Endodermal cell (in vitro differentiated cells): ENCODE measurements at regions not wholly inside any gene's neighbourhood (a gene's known extent, or its start where the extent isn't known, plus 50 kb on each side); places are given as distances from the start of the nearest gene placed in this dataset.

Experiments
- DNase-seq: peaks from one replicate; pipeline ENCODE4 v3.0.0-alpha.2; 2017
- H3K27ac ChIP-seq: 2 replicates; pipeline ENCODE4 v1.5.1; 2013; ENCODE audit warnings: mild to moderate bottlenecking, low read depth, low read length, moderate library complexity
- H3K27me3 ChIP-seq: 2 replicates; pipeline ENCODE4 v1.6.1; 2013; ENCODE audit warnings: mild to moderate bottlenecking, low read length, moderate library complexity; ENCODE audit not compliant: insufficient read depth, control insufficient read depth, poor library complexity, severe bottlenecking
- H3K36me3 ChIP-seq: 2 replicates; pipeline ENCODE4 v1.7.0; 2013; ENCODE audit warnings: mild to moderate bottlenecking, low read length, moderate library complexity; ENCODE audit not compliant: control insufficient read depth, insufficient read depth
- H3K4me1 ChIP-seq: one replicate; pipeline ENCODE4 v1.7.0; 2013; ENCODE audit warnings: low read length; ENCODE audit not compliant: control insufficient read depth, insufficient read depth
- H3K4me3 ChIP-seq: 2 replicates; pipeline ENCODE4 v1.5.1; 2013; ENCODE audit warnings: mild to moderate bottlenecking, low read length, moderate library complexity
- H3K9ac ChIP-seq: 2 replicates; pipeline ENCODE4 v1.6.1; 2013; ENCODE audit warnings: mild to moderate bottlenecking, low read length, moderate library complexity; ENCODE audit not compliant: poor library complexity, severe bottlenecking; ENCODE audit errors: extremely low read depth
- H3K9me3 ChIP-seq: 2 replicates; pipeline ENCODE4 v1.6.1; 2013; ENCODE audit warnings: mild to moderate bottlenecking, low read length, moderate library complexity; ENCODE audit not compliant: control insufficient read depth
- H3K27ac Mint-ChIP-seq: 2 replicates; pipeline ENCODE4 v1.8.0; 2020; ENCODE audit warnings: mixed read lengths
- H3K27me3 Mint-ChIP-seq: 2 replicates; pipeline ENCODE4 v1.8.0; 2021; ENCODE audit warnings: mild to moderate bottlenecking, mixed read lengths; ENCODE audit not compliant: insufficient read depth
- H3K36me3 Mint-ChIP-seq: 2 replicates; pipeline ENCODE4 v1.8.0; 2020; ENCODE audit warnings: low read depth, mixed read lengths
- H3K4me1 Mint-ChIP-seq: 2 replicates; pipeline ENCODE4 v1.8.0; 2020; ENCODE audit warnings: mixed read lengths
- H3K4me3 Mint-ChIP-seq: 2 replicates; pipeline ENCODE4 v1.8.0; 2020; ENCODE audit warnings: mild to moderate bottlenecking, moderate library complexity, mixed read lengths
- H3K9me3 Mint-ChIP-seq: 2 replicates; pipeline ENCODE4 v1.8.0; 2020; ENCODE audit warnings: mild to moderate bottlenecking, mixed read lengths
- WGBS, 2 experiments: methylation state at CpG; one replicate each; pipeline versions ENCODE4 v1.1.5 to v1.1.7; 2013; ENCODE audit warnings: missing lambda C conversion rate in 2 of 2, mixed read lengths in 1 of 2; ENCODE audit not compliant: insufficient coverage in 1 of 2, insufficient read length in 1 of 2; 5-methylcytosine and 5-hydroxymethylcytosine counted together
- TF ChIP-seq, protein P1 (sequence below): fragments of 200-600 bp; sonication (generic); conservative IDR thresholded peaks from 2 replicates; pipeline ENCODE4 v1.5.0; 2021; ENCODE audit warnings: antibody characterized with exemption, mild to moderate bottlenecking

DNA sequence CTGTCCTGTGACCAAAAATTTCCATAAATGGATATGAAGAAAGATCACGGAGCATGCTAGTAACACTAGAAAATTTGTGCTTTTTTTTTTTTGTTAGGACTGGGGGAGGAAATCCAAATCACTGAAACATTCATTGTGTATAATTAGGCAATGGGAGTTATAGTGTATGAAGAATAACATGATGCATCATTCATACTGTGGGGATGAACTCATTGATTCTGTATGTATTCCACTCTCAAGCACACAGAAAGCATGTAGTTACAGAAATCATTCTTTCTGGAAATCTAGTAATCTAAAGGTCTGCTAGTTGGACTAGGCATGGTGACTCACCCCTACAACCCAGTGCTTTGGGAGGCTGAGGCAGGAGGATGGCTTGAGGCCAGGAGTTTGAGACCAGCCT, 749.7 kb downstream of the DIAPH3 start:
- no peak overlapping the region for H3K27ac ChIP-seq
- Mint-ChIP-seq H3K4me1 (peaks cover 43% of the 10 kb centered on the region), H3K9me3 (peaks cover 14% of the 10 kb centered on the region)

DNA sequence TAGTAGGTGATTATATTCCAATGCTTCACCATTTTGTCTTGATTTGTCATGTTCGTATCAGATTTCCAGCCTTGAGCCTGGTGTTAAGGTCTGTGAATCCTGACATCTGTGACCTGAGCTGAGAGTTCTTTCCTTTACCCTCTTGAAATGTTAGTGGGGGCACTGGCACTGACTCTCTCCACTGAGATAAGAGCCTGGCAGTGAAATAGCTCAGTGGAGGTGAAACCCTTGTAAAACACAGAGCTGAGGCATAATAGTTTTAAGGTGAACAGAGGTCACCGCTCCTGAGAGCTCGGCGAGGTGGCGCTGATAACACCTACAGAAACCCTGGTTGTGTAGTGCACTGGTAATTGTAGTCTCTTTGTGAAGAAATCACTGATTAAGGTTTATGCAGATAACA, 748.2 kb downstream of the DIAPH3 start:
- no peak overlapping the region for H3K27ac ChIP-seq
- H3K36me3 Mint-ChIP-seq: peaks cover 9% of the 10 kb centered on the region
- H3K9me3 ChIP-seq: peaks cover 30% of the 10 kb centered on the region
- no peak overlapping the region for H3K4me3 ChIP-seq
- H3K27me3 Mint-ChIP-seq: no peaks in the 10 kb centered on the region
- no peak overlapping the region for H3K4me3 Mint-ChIP-seq
- H3K9ac ChIP-seq: no peak overlapping the region
- H3K27me3 ChIP-seq: no peaks in the 10 kb centered on the region
- H3K9me3 Mint-ChIP-seq: peaks cover 23% of the 10 kb centered on the region
- TF ChIP-seq, protein P1, sequence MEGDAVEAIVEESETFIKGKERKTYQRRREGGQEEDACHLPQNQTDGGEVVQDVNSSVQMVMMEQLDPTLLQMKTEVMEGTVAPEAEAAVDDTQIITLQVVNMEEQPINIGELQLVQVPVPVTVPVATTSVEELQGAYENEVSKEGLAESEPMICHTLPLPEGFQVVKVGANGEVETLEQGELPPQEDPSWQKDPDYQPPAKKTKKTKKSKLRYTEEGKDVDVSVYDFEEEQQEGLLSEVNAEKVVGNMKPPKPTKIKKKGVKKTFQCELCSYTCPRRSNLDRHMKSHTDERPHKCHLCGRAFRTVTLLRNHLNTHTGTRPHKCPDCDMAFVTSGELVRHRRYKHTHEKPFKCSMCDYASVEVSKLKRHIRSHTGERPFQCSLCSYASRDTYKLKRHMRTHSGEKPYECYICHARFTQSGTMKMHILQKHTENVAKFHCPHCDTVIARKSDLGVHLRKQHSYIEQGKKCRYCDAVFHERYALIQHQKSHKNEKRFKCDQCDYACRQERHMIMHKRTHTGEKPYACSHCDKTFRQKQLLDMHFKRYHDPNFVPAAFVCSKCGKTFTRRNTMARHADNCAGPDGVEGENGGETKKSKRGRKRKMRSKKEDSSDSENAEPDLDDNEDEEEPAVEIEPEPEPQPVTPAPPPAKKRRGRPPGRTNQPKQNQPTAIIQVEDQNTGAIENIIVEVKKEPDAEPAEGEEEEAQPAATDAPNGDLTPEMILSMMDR: no peak
- H3K36me3 ChIP-seq: no peaks in the 10 kb centered on the region
- no peak overlapping the region for H3K27ac Mint-ChIP-seq
- DNase-seq: no peak
- 95 to 96% methylated on average over 4 to 5 of the region's 5 CpGs for WGBS, 2 experiments
- H3K4me1 ChIP-seq: peaks cover 3% of the 10 kb centered on the region
- peaks cover 30% of the 10 kb centered on the region for H3K4me1 Mint-ChIP-seq

More for the DNA sequence above, 749.7 kb downstream of the DIAPH3 start:
- H3K27me3 ChIP-seq: no peaks in the 10 kb centered on the region
- 96 to 100% methylated on average over 1 of the region's 1 CpG for WGBS, 2 experiments
- H3K4me3 ChIP-seq: no peak overlapping the region
- peaks cover 16% of the 10 kb centered on the region for H3K9me3 ChIP-seq
- H3K4me1 ChIP-seq: peaks cover 3% of the 10 kb centered on the region
- no peaks in the 10 kb centered on the region for H3K27me3 Mint-ChIP-seq
- peaks cover 7% of the 10 kb centered on the region for H3K36me3 Mint-ChIP-seq
- H3K9ac ChIP-seq: no peak overlapping the region
- H3K27ac Mint-ChIP-seq: no peak overlapping the region
- DNase-seq: no peak
- H3K36me3 ChIP-seq: no peaks in the 10 kb centered on the region
- H3K4me3 Mint-ChIP-seq: no peak overlapping the region
- TF ChIP-seq, protein P1: no peak

DNA sequence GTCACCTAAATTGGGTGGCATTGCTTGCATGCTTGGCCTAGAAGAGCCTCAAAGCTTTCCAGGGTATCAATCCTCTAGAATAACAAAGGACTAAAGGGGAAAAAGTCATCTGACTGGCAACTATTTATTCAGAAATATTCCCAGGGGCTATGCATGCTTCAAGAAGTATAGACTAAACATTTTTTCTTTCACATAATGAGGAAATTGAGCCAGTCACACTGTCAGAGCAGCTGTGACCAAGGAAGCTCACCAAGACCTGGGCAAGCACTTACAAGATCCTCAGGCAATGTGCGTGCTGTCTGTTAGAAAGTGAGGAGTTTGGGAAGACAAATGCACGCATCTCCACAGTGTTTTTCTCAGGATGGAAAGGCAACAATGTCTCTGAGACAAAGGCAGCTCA, 747.2 kb downstream of the DIAPH3 start:
- TF ChIP-seq, protein P1: no peak
- no peak overlapping the region for H3K27ac Mint-ChIP-seq
- no peak overlapping the region for H3K4me3 ChIP-seq
- 83 to 92% methylated on average over 2 of the region's 2 CpGs for WGBS, 2 experiments
- no peaks in the 10 kb centered on the region for H3K36me3 ChIP-seq
- H3K4me1 Mint-ChIP-seq: peaks cover 30% of the 10 kb centered on the region
- no peak overlapping the region for H3K4me3 Mint-ChIP-seq
- no peaks in the 10 kb centered on the region for H3K4me1 ChIP-seq
- no peaks in the 10 kb centered on the region for H3K27me3 ChIP-seq
- H3K9ac ChIP-seq: no peak overlapping the region
- no peak overlapping the region for H3K27ac ChIP-seq
- peaks cover 14% of the 10 kb centered on the region for H3K9me3 Mint-ChIP-seq
- no peaks in the 10 kb centered on the region for H3K27me3 Mint-ChIP-seq
- DNase-seq: no peak
- H3K9me3 ChIP-seq: peaks cover 21% of the 10 kb centered on the region
- peaks cover 6% of the 10 kb centered on the region for H3K36me3 Mint-ChIP-seq
